HFF-Myc (cell line): ENCODE measurements at regions not wholly inside any gene's neighbourhood (a gene's known extent, or its start where the extent isn't known, plus 50 kb on each side); places are given as distances from the start of the nearest gene placed in this dataset.

Experiments used
- DNase-seq: peaks from one replicate; pipeline ENCODE4 v3.0.0-alpha.2; 2011; ENCODE audit warnings: low read depth; ENCODE audit errors: extremely low read depth
- H3K4me3 ChIP-seq: replicated peaks from 2 replicates; pipeline ENCODE4 v1.5.1; 2011; ENCODE audit warnings: low read depth, mild to moderate bottlenecking, control low read depth, low read length
- CTCF ChIP-seq: IDR thresholded peaks from 2 replicates; pipeline ENCODE4 v1.5.1; 2012; ENCODE audit warnings: mild to moderate bottlenecking, low read depth, low read length, control low read depth; ENCODE audit errors: missing control alignments

- no peak for TF ChIP-seq CTCF
- no peak for DNase-seq
- no peak overlapping the region for H3K4me3 ChIP-seq
Measured at GRCh38 chr17:45706033-45706432, 78.1 kb upstream of the CRHR1 start.

- H3K4me3 ChIP-seq: no peak overlapping the region
- TF ChIP-seq CTCF: no peak
- no peak for DNase-seq
Measured at GRCh38 chr17:45708707-45709290, 75.3 kb upstream of the CRHR1 start.

- TF ChIP-seq CTCF: no peak
- DNase-seq: no peak
- H3K4me3 ChIP-seq: no peak overlapping the region
Measured at GRCh38 chr17:45709728-45710288, 74.3 kb upstream of the CRHR1 start.

GRCh38 chr17:45715787-45716186 lies 68.3 kb upstream of the CRHR1 start:
- DNase-seq: no peak
- no peak overlapping the region for H3K4me3 ChIP-seq
- no peak for TF ChIP-seq CTCF

- no peak for TF ChIP-seq CTCF
- H3K4me3 ChIP-seq: no peak overlapping the region
- no peak for DNase-seq
Measured at GRCh38 chr17:45718791-45719190, 65.3 kb upstream of the CRHR1 start.

GRCh38 chr17:45719335-45720071 lies 64.6 kb upstream of the CRHR1 start:
- no peak overlapping the region for H3K4me3 ChIP-seq
- peak; percentile 48 for TF ChIP-seq CTCF
- DNase-seq: peak; percentile 41
